CD8-positive, alpha-beta memory T cell (primary cell): ENCODE measurements at regions not wholly inside any gene's neighbourhood (a gene's known extent, or its start where the extent isn't known, plus 50 kb on each side); places are given as distances from the start of the nearest gene placed in this dataset.
"Not testable (repeated sequence)": the region's sequence is repeated elsewhere in the genome, so short reads cannot be mapped to it uniquely, and the experiment has no call there.

Source experiments
- CTCF ChIA-PET: fragments of 350-600 bp; sonication (Branson Sonifier 250); formaldehyde crosslinking; loops from one replicate; lab custom pipeline; 2021; ENCODE audit warnings: antibody characterized with exemption; lab: Charles Lee
- POLR2A ChIA-PET: fragments of 350-600 bp; sonication (Branson Sonifier 250); formaldehyde crosslinking; loops from one replicate; lab custom pipeline; 2021; ENCODE audit warnings: antibody characterized with exemption; lab: Charles Lee
- DNase-seq, 5 donors: peaks; one replicate each; pipeline versions ENCODE4 v3.0.0 to v3.0.0-alpha.2; 2020 to 2022; ENCODE audit warnings: mixed read lengths in 1 of 5
- H3K27ac ChIP-seq: one replicate; pipeline ENCODE4 v1.7.0; 2013; ENCODE audit warnings: low read depth, mild to moderate bottlenecking, low read length, moderate library complexity
- H3K27me3 ChIP-seq: 2 replicates; pipeline ENCODE4 v1.7.0; 2013; ENCODE audit warnings: low read length, mild to moderate bottlenecking; ENCODE audit not compliant: insufficient read depth, poor library complexity, severe bottlenecking
- H3K36me3 ChIP-seq: 2 replicates; pipeline ENCODE4 v1.7.0; 2013; ENCODE audit warnings: mild to moderate bottlenecking, low read length, moderate library complexity; ENCODE audit not compliant: insufficient read depth
- H3K4me1 ChIP-seq: 2 replicates; pipeline ENCODE4 v1.7.0; 2013; ENCODE audit warnings: mild to moderate bottlenecking, low read length, moderate library complexity; ENCODE audit not compliant: insufficient read depth
- H3K4me3 ChIP-seq: 2 replicates; pipeline ENCODE4 v1.7.0; 2013; ENCODE audit warnings: mild to moderate bottlenecking, low read length
- H3K9me3 ChIP-seq: 2 replicates; pipeline ENCODE4 v1.7.0; 2013; ENCODE audit warnings: mild to moderate bottlenecking, low read length
- H3K27ac Mint-ChIP-seq, 8 donors: one replicate each; pipeline ENCODE4 v1.8.0; 2020 to 2021; ENCODE audit warnings: mixed read lengths in 8 of 8, mild to moderate bottlenecking in 6 of 8, inconsistent platforms in 3 of 8, moderate library complexity in 3 of 8
- H3K27me3 Mint-ChIP-seq, 2 donors: one replicate each; pipeline ENCODE4 v1.8.0; 2020 to 2021; ENCODE audit warnings: mixed read lengths in 2 of 2, mild to moderate bottlenecking in 1 of 2, moderate library complexity in 1 of 2
- H3K36me3 Mint-ChIP-seq, 3 donors: one replicate each; pipeline ENCODE4 v1.8.0; 2020 to 2021; ENCODE audit warnings: mixed read lengths in 3 of 3, inconsistent platforms in 1 of 3, mild to moderate bottlenecking in 1 of 3
- H3K4me1 Mint-ChIP-seq, 3 donors: one replicate each; pipeline ENCODE4 v1.8.0; 2020 to 2021; ENCODE audit warnings: mixed read lengths in 3 of 3, inconsistent platforms in 1 of 3, mild to moderate bottlenecking in 1 of 3
- H3K4me3 Mint-ChIP-seq, 7 donors: one replicate each; pipeline ENCODE4 v1.8.0; 2020 to 2021; ENCODE audit warnings: mixed read lengths in 7 of 7, mild to moderate bottlenecking in 6 of 7, moderate library complexity in 4 of 7, inconsistent platforms in 2 of 7
- H3K9me3 Mint-ChIP-seq, 5 donors: one replicate each; pipeline ENCODE4 v1.8.0; 2020 to 2022; ENCODE audit warnings: mixed read lengths in 5 of 5, mild to moderate bottlenecking in 3 of 5, moderate library complexity in 2 of 5, inconsistent platforms in 1 of 5

- no peaks in the 10 kb centered on the region for H3K9me3 ChIP-seq
- ChIA-PET CTCF (no interaction called here), POLR2A (no interaction called here)
- Mint-ChIP-seq H3K4me1 (no peaks in the 10 kb centered on the region), H3K27me3 (no peaks in the 10 kb centered on the region), H3K27ac (no peak overlapping the region), H3K4me3 (no peak overlapping the region), H3K36me3 (peaks cover 0 to 2% (median 0%) of the 10 kb centered on the region in 3 donors), H3K9me3 (peaks cover 0 to 14% (median under 1%) of the 10 kb centered on the region in 5 donors)
- no peak overlapping the region for H3K4me3 ChIP-seq
- no peaks in the 10 kb centered on the region for H3K4me1 ChIP-seq
- no peak for DNase-seq
- H3K27ac ChIP-seq = no peak overlapping the region
- H3K36me3 ChIP-seq = no peaks in the 10 kb centered on the region
- H3K27me3 ChIP-seq = no peaks in the 10 kb centered on the region
Measured at GRCh38 chr4:85168234-85168834, 201.8 kb upstream of the WDFY3 start.

- CTCF ChIA-PET = no interaction called here
- no peaks in the 10 kb centered on the region for H3K27me3 ChIP-seq
- H3K4me1 ChIP-seq = no peaks in the 10 kb centered on the region
- Mint-ChIP-seq H3K4me3 (no peak overlapping the region), H3K9me3 (peaks cover 0 to 9% (median 0%) of the 10 kb centered on the region in 5 donors), H3K4me1 (no peaks in the 10 kb centered on the region), H3K27me3 (no peaks in the 10 kb centered on the region), H3K36me3 (peaks cover 0 to 1% (median 0%) of the 10 kb centered on the region in 3 donors), H3K27ac (no peak overlapping the region)
- no peaks in the 10 kb centered on the region for H3K36me3 ChIP-seq
- DNase-seq = no peak
- POLR2A ChIA-PET = no interaction called here
- no peaks in the 10 kb centered on the region for H3K9me3 ChIP-seq
- H3K4me3 ChIP-seq = no peak overlapping the region
- H3K27ac ChIP-seq = no peak overlapping the region
Measured at GRCh38 chr4:85170241-85170640, 203.8 kb upstream of the WDFY3 start.

- ChIA-PET CTCF (no interaction called here), POLR2A (no interaction called here)
- Mint-ChIP-seq H3K4me1 (no peaks in the 10 kb centered on the region), H3K9me3 (peaks cover 0 to 7% (median 0%) of the 10 kb centered on the region in 5 donors), H3K27me3 (no peaks in the 10 kb centered on the region), H3K4me3 (no peak overlapping the region), H3K27ac (no peak overlapping the region), H3K36me3 (no peaks in the 10 kb centered on the region)
- no peak overlapping the region for H3K4me3 ChIP-seq
- H3K27ac ChIP-seq = no peak overlapping the region
- no peaks in the 10 kb centered on the region for H3K9me3 ChIP-seq
- H3K27me3 ChIP-seq = no peaks in the 10 kb centered on the region
- H3K36me3 ChIP-seq = no peaks in the 10 kb centered on the region
- H3K4me1 ChIP-seq = no peaks in the 10 kb centered on the region
- DNase-seq = no peak
Measured at GRCh38 chr4:85175190-85175589, 208.7 kb upstream of the WDFY3 start.

GRCh38 chr4:85177092-85177491, 210.6 kb upstream of the WDFY3 start:
- Mint-ChIP-seq H3K4me3 (no peak overlapping the region), H3K36me3 (no peaks in the 10 kb centered on the region)
- CTCF ChIA-PET = no interaction called here

GRCh38 chr4:85177679-85178078, 211.2 kb upstream of the WDFY3 start:
- no peaks in the 10 kb centered on the region for H3K36me3 Mint-ChIP-seq
- H3K27ac Mint-ChIP-seq = no peak overlapping the region
- ChIA-PET POLR2A (no interaction called here), CTCF (no interaction called here)
- no peak overlapping the region for H3K4me3 ChIP-seq
- no peaks in the 10 kb centered on the region for H3K27me3 Mint-ChIP-seq
- no peaks in the 10 kb centered on the region for H3K9me3 ChIP-seq
- no peak for DNase-seq
- H3K36me3 ChIP-seq = no peaks in the 10 kb centered on the region
- no peak overlapping the region for H3K4me3 Mint-ChIP-seq
- no peaks in the 10 kb centered on the region for H3K27me3 ChIP-seq
- peaks cover 0 to 7% (median 2%) of the 10 kb centered on the region in 5 donors for H3K9me3 Mint-ChIP-seq
- H3K27ac ChIP-seq = no peak overlapping the region
- H3K4me1 Mint-ChIP-seq = no peaks in the 10 kb centered on the region
- no peaks in the 10 kb centered on the region for H3K4me1 ChIP-seq

More at GRCh38 chr4:85177092-85177491, 210.6 kb upstream of the WDFY3 start:
- Mint-ChIP-seq H3K9me3 (peaks cover 0 to 7% (median 2%) of the 10 kb centered on the region in 5 donors), H3K4me1 (no peaks in the 10 kb centered on the region), H3K27ac (no peak overlapping the region), H3K27me3 (no peaks in the 10 kb centered on the region)
- POLR2A ChIA-PET = no interaction called here
- no peak overlapping the region for H3K4me3 ChIP-seq
- no peaks in the 10 kb centered on the region for H3K36me3 ChIP-seq
- no peaks in the 10 kb centered on the region for H3K4me1 ChIP-seq
- H3K27me3 ChIP-seq = no peaks in the 10 kb centered on the region
- no peak overlapping the region for H3K27ac ChIP-seq
- no peak for DNase-seq
- no peaks in the 10 kb centered on the region for H3K9me3 ChIP-seq

GRCh38 chr4:85180533-85180932, 214.0 kb upstream of the WDFY3 start:
- H3K27me3 Mint-ChIP-seq = no peaks in the 10 kb centered on the region
- no peak overlapping the region for H3K4me3 Mint-ChIP-seq
- no peak for DNase-seq
- no peaks in the 10 kb centered on the region for H3K36me3 Mint-ChIP-seq
- Histone ChIP-seq H3K4me3 (no peak overlapping the region), H3K27ac (no peak overlapping the region), H3K36me3 (no peaks in the 10 kb centered on the region), H3K9me3 (no peaks in the 10 kb centered on the region), H3K4me1 (no peaks in the 10 kb centered on the region), H3K27me3 (no peaks in the 10 kb centered on the region)
- H3K9me3 Mint-ChIP-seq = peaks cover 0 to 7% (median 2%) of the 10 kb centered on the region in 5 donors
- H3K27ac Mint-ChIP-seq = no peak overlapping the region
- CTCF ChIA-PET = no interaction called here
- POLR2A ChIA-PET = no interaction called here
- H3K4me1 Mint-ChIP-seq = no peaks in the 10 kb centered on the region

- Mint-ChIP-seq H3K27ac (no peak overlapping the region), H3K36me3 (no peaks in the 10 kb centered on the region), H3K4me3 (no peak overlapping the region), H3K27me3 (no peaks in the 10 kb centered on the region), H3K9me3 (peaks cover 5 to 28% (median 12%) of the 10 kb centered on the region in 5 donors), H3K4me1 (no peaks in the 10 kb centered on the region)
- ChIA-PET POLR2A (no interaction called here), CTCF (no interaction called here)
- Histone ChIP-seq H3K9me3 (no peaks in the 10 kb centered on the region), H3K36me3 (no peaks in the 10 kb centered on the region), H3K4me1 (no peaks in the 10 kb centered on the region), H3K27ac (no peak overlapping the region), H3K27me3 (no peaks in the 10 kb centered on the region), H3K4me3 (no peak overlapping the region)
- DNase-seq = no peak
Measured at GRCh38 chr4:85187106-85187505, 220.6 kb upstream of the WDFY3 start.

GRCh38 chr4:85196015-85196414, 229.5 kb upstream of the WDFY3 start:
- H3K27ac ChIP-seq, H3K27ac Mint-ChIP-seq, POLR2A ChIA-PET, H3K27me3 ChIP-seq, DNase-seq, H3K4me1 Mint-ChIP-seq, H3K4me1 ChIP-seq, H3K36me3 Mint-ChIP-seq, H3K36me3 ChIP-seq, H3K4me3 Mint-ChIP-seq, CTCF ChIA-PET, H3K9me3 ChIP-seq, H3K4me3 ChIP-seq, H3K27me3 Mint-ChIP-seq: not testable (repeated sequence)
- H3K9me3 Mint-ChIP-seq = peaks cover 17 to 28% (median 24%) of the 10 kb centered on the region in 5 donors
